Mesenchymal stem cell (in vitro differentiated cells and primary cell): ENCODE measurements at regions not wholly inside any gene's neighbourhood (a gene's known extent, or its start where the extent isn't known, plus 50 kb on each side); places are given as distances from the start of the nearest gene placed in this dataset.

Source experiments
- DNase-seq: peaks from one replicate; pipeline ENCODE4 v3.0.0-alpha.2; 2013
- H2AFZ ChIP-seq: one replicate; pipeline ENCODE4 v1.6.1; 2013; ENCODE audit warnings: low read depth, mild to moderate bottlenecking, control low read depth, inconsistent platforms, low read length, moderate library complexity
- H2AK5ac ChIP-seq: 2 replicates; pipeline ENCODE4 v1.6.1; 2013; ENCODE audit warnings: low read length, moderate library complexity, mild to moderate bottlenecking, inconsistent platforms; ENCODE audit not compliant: severe bottlenecking
- H2BK120ac ChIP-seq: one replicate; pipeline ENCODE4 v1.6.1; 2013; ENCODE audit warnings: low read depth, mild to moderate bottlenecking, inconsistent platforms, low read length, moderate library complexity
- H2BK12ac ChIP-seq, 2 experiments: one replicate each; pipeline ENCODE4 v1.6.1; 2013; ENCODE audit warnings: inconsistent platforms in 2 of 2, low read length in 2 of 2, mild to moderate bottlenecking in 2 of 2, moderate library complexity in 2 of 2, control low read depth in 1 of 2
- H2BK15ac ChIP-seq: one replicate; pipeline ENCODE4 v1.6.1; 2013; ENCODE audit warnings: mild to moderate bottlenecking, low read depth, inconsistent platforms; ENCODE audit not compliant: poor library complexity, severe bottlenecking
- H2BK5ac ChIP-seq: 2 replicates; pipeline ENCODE4 v1.6.1; 2013; ENCODE audit warnings: low read depth, mild to moderate bottlenecking, low read length, control low read depth, inconsistent platforms; ENCODE audit not compliant: poor library complexity, severe bottlenecking
- H3K14ac ChIP-seq, 2 experiments: one replicate each; pipeline ENCODE4 v1.6.1; 2013; ENCODE audit warnings: inconsistent platforms in 2 of 2, low read length in 2 of 2, control low read depth in 1 of 2, mild to moderate bottlenecking in 1 of 2, moderate library complexity in 1 of 2
- H3K18ac ChIP-seq, 2 experiments: one replicate each; pipeline ENCODE4 v1.6.1; 2013; ENCODE audit warnings: inconsistent platforms in 2 of 2, low read length in 2 of 2, control low read depth in 1 of 2, low read depth in 1 of 2, mild to moderate bottlenecking in 1 of 2
- H3K23ac ChIP-seq, 2 experiments: one replicate each; pipeline ENCODE4 v1.6.1; 2013; ENCODE audit warnings: inconsistent platforms in 2 of 2, low read length in 2 of 2, mild to moderate bottlenecking in 2 of 2, moderate library complexity in 2 of 2, control low read depth in 1 of 2
- H3K27ac ChIP-seq: 2 replicates; pipeline ENCODE4 v1.5.1; 2013; ENCODE audit warnings: mild to moderate bottlenecking, moderate library complexity, low read length, control low read depth, inconsistent platforms; ENCODE audit not compliant: poor library complexity, severe bottlenecking
- H3K27me3 ChIP-seq, 2 experiments: 2 replicates each; pipeline versions ENCODE4 v1.6.1 to v1.7.0; 2013; ENCODE audit warnings: low read length in 2 of 2, mild to moderate bottlenecking in 2 of 2, moderate library complexity in 2 of 2, control low read depth in 1 of 2, inconsistent platforms in 1 of 2; ENCODE audit not compliant: control insufficient read depth in 1 of 2, insufficient read depth in 1 of 2
- H3K36me3 ChIP-seq, 2 experiments: 2 replicates each; pipeline versions ENCODE4 v1.6.1 to v1.7.0; 2013; ENCODE audit warnings: low read length in 2 of 2, control low read depth in 1 of 2, inconsistent platforms in 1 of 2, low read depth in 1 of 2, mild to moderate bottlenecking in 1 of 2; ENCODE audit not compliant: insufficient read depth in 2 of 2, control insufficient read depth in 1 of 2
- H3K4ac ChIP-seq, 2 experiments: one replicate each; pipeline ENCODE4 v1.6.1; 2013; ENCODE audit warnings: inconsistent platforms in 2 of 2, low read length in 2 of 2, mild to moderate bottlenecking in 2 of 2, moderate library complexity in 2 of 2, control low read depth in 1 of 2, low read depth in 1 of 2
- H3K4me1 ChIP-seq: 2 replicates; pipeline ENCODE4 v1.6.1; 2013; ENCODE audit warnings: low read depth, low read length, control low read depth; ENCODE audit not compliant: control insufficient read depth, insufficient read depth
- H3K4me2 ChIP-seq: 2 replicates; pipeline ENCODE4 v1.6.1; 2013; ENCODE audit warnings: low read length, mild to moderate bottlenecking, inconsistent platforms; ENCODE audit not compliant: poor library complexity, severe bottlenecking
- H3K4me3 ChIP-seq, 2 experiments: 2 replicates each; pipeline versions ENCODE4 v1.5.1 to v1.7.0; 2013; ENCODE audit warnings: low read length in 2 of 2, mild to moderate bottlenecking in 2 of 2, control low read depth in 1 of 2, low read depth in 1 of 2; ENCODE audit not compliant: insufficient read depth in 1 of 2
- H3K79me1 ChIP-seq: replicated peaks from 2 replicates; pipeline ENCODE4 v1.6.1; 2013; ENCODE audit warnings: mild to moderate bottlenecking, control low read depth, low read length, inconsistent platforms; ENCODE audit not compliant: poor library complexity, severe bottlenecking
- H3K9ac ChIP-seq: 2 replicates; pipeline ENCODE4 v1.7.0; 2013; ENCODE audit warnings: mild to moderate bottlenecking, low read length, moderate library complexity
- H3K9me3 ChIP-seq: 2 replicates; pipeline ENCODE4 v1.7.0; 2013; ENCODE audit warnings: mild to moderate bottlenecking, low read length; ENCODE audit not compliant: control insufficient read depth
- H4K8ac ChIP-seq: one replicate; pipeline ENCODE4 v1.6.1; 2013; ENCODE audit warnings: inconsistent platforms, mild to moderate bottlenecking, low read length, moderate library complexity
- H4K91ac ChIP-seq: one replicate; pipeline ENCODE4 v1.6.1; 2013; ENCODE audit warnings: mild to moderate bottlenecking, low read length, inconsistent platforms
- WGBS: methylation state at CpG from one replicate; pipeline ENCODE4 v1.1.7; 2013; ENCODE audit warnings: mixed read lengths; 5-methylcytosine and 5-hydroxymethylcytosine counted together

DNA sequence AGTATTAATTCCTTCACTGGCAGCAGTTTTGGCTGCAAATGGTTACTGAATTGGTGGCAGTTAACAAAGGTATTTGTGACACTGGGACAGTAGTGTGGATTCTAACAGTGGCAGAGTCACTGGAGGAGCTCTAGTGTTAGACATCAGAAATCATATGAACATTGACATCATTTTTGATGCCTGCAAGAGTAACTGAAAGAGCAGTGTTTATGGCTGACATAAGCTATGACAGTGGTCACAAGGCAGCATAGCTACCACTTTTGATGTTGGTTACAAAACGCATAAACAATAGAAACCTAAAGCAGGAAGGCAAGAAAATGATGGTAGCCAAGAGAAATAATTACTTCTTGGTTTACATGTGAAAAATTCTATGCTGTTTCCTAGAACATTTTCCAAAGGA, 326.7 kb upstream of the MAN1A1 start:
- Histone ChIP-seq H3K27ac (no peak overlapping the region), H3K4ac (no peak overlapping the region), H3K4me3 (no peak overlapping the region), H2AK5ac (no peak overlapping the region), H3K4me1 (no peaks in the 10 kb centered on the region), H2AFZ (no peak overlapping the region), H3K36me3 (no peaks in the 10 kb centered on the region), H3K79me1 (no peaks in the 10 kb centered on the region), H3K14ac (no peak overlapping the region), H4K91ac (no peak overlapping the region), H3K9me3 (no peaks in the 10 kb centered on the region), H2BK5ac (no peak overlapping the region), H4K8ac (peak overlapping the region; percentile 37), H3K27me3 (no peaks in the 10 kb centered on the region), H2BK120ac (no peak overlapping the region), H2BK12ac (peak overlapping the region; percentile 19 to 89), H3K23ac (no peak overlapping the region), H2BK15ac (no peak overlapping the region), H3K4me2 (no peak overlapping the region), H3K9ac (no peak overlapping the region), H3K18ac (peak overlapping the region in 1 of 2 experiments; percentile 43)
- DNase-seq: peak; percentile 73
- 67% methylated on average over 1 of the region's 1 CpG for WGBS

DNA sequence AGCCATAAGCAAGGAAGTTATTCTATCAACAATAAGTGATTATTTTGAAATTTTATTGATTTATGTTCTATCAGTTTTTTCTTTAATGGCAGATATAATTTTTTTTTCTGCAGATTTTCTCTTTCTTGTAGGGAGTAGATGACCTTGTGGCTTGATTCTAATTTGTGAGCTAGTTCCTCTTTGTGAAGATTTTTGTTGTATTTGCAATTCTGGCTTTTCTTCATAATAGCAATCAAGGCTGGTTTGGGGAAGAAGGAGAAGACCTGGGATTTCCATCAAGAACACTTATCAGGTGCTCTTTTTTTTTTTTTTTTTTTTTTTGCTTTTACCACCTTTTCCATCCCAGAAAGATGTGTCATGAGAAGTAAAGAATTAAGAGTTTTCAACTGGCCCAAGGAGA, 324.2 kb upstream of the MAN1A1 start:
- no peaks in the 10 kb centered on the region for H3K27me3 ChIP-seq
- no peak overlapping the region for H3K18ac ChIP-seq
- no peak overlapping the region for H3K4me3 ChIP-seq
- no peak overlapping the region for H2AK5ac ChIP-seq
- H3K27ac ChIP-seq: no peak overlapping the region
- no peak overlapping the region for H4K8ac ChIP-seq
- H2BK120ac ChIP-seq: no peak overlapping the region
- H4K91ac ChIP-seq: no peak overlapping the region
- no peak for DNase-seq
- H3K4me2 ChIP-seq: no peak overlapping the region
- no peak overlapping the region for H2AFZ ChIP-seq
- no peak overlapping the region for H2BK15ac ChIP-seq
- no peaks in the 10 kb centered on the region for H3K4me1 ChIP-seq
- H2BK12ac ChIP-seq: no peak overlapping the region
- H3K36me3 ChIP-seq: no peaks in the 10 kb centered on the region
- H2BK5ac ChIP-seq: no peak overlapping the region
- no peaks in the 10 kb centered on the region for H3K79me1 ChIP-seq
- no peak overlapping the region for H3K14ac ChIP-seq
- no peak overlapping the region for H3K9ac ChIP-seq
- H3K23ac ChIP-seq: no peak overlapping the region
- H3K9me3 ChIP-seq: no peaks in the 10 kb centered on the region
- H3K4ac ChIP-seq: no peak overlapping the region

DNA sequence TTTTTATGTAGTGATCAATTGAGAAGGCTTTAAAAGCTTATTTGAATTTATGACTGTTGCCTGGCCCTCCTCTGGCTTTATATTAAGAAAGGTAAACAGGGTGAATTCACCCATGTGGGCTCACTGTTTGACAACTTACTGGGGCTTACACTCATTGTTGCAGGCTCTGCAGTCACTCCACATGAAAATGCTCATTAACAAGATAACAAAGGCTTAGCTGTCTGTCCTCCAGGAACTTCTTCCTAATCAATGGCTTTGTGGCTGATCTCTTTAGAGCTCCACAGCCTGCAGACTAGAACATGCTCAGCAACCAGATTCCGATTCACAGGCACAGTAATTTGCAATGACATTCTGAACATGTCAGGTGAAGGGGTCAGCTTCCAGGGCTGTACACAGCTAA, 323.2 kb upstream of the MAN1A1 start:
- Histone ChIP-seq H3K18ac (peak overlapping the region in 1 of 2 experiments; percentile 24), H2BK15ac (no peak overlapping the region), H3K79me1 (no peaks in the 10 kb centered on the region), H3K27ac (no peak overlapping the region), H2BK120ac (no peak overlapping the region), H2BK12ac (no peak overlapping the region), H4K8ac (no peak overlapping the region), H3K4me2 (no peak overlapping the region), H2AFZ (no peak overlapping the region), H2BK5ac (no peak overlapping the region), H3K4me3 (no peak overlapping the region), H3K4me1 (no peaks in the 10 kb centered on the region), H3K14ac (no peak overlapping the region), H3K9me3 (no peaks in the 10 kb centered on the region), H3K9ac (no peak overlapping the region), H3K36me3 (no peaks in the 10 kb centered on the region), H3K27me3 (no peaks in the 10 kb centered on the region), H2AK5ac (no peak overlapping the region), H4K91ac (no peak overlapping the region), H3K4ac (no peak overlapping the region), H3K23ac (no peak overlapping the region)
- WGBS: 17% methylated on average over 1 of the region's 1 CpG
- no peak for DNase-seq

DNA sequence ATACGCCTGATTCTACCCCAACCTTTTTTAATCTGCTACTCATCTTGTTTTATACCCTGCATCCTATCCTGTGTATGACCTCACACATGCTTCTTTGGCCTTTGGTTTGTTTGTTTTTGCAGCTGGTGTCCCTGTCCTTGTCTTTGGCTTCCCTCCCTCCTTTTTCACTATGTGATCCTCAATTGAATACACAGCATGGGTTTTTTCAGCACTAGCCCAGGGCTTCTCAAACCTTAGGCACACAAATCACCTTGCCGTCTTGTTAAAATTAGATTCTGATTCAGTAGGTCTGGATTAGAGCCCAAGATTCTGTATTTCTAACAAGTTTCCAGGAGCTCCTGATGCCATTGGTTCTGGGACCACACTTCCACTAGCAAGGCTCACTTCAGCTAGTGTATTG, 321.5 kb upstream of the MAN1A1 start:
- WGBS: 93% methylated on average over 2 of the region's 2 CpGs
- no peak overlapping the region for H3K18ac ChIP-seq
- no peak for DNase-seq
- H2BK12ac ChIP-seq: no peak overlapping the region
- H3K36me3 ChIP-seq: no peaks in the 10 kb centered on the region
- no peak overlapping the region for H3K4me2 ChIP-seq
- H3K79me1 ChIP-seq: no peaks in the 10 kb centered on the region
- H3K4me1 ChIP-seq: no peaks in the 10 kb centered on the region
- H3K27me3 ChIP-seq: no peaks in the 10 kb centered on the region
- no peak overlapping the region for H2AK5ac ChIP-seq
- H3K4me3 ChIP-seq: no peak overlapping the region
- H3K4ac ChIP-seq: no peak overlapping the region
- no peak overlapping the region for H3K23ac ChIP-seq
- no peak overlapping the region for H4K91ac ChIP-seq
- H3K9ac ChIP-seq: no peak overlapping the region
- H2BK5ac ChIP-seq: no peak overlapping the region
- no peak overlapping the region for H3K14ac ChIP-seq
- no peak overlapping the region for H2BK120ac ChIP-seq
- H2AFZ ChIP-seq: no peak overlapping the region
- no peaks in the 10 kb centered on the region for H3K9me3 ChIP-seq
- no peak overlapping the region for H3K27ac ChIP-seq
- no peak overlapping the region for H4K8ac ChIP-seq
- no peak overlapping the region for H2BK15ac ChIP-seq
